ENCODE measurements at regions not wholly inside any gene's neighbourhood (a gene's known extent, or its start where the extent isn't known, plus 50 kb on each side); places are given as distances from the start of the nearest gene placed in this dataset.

DNA sequence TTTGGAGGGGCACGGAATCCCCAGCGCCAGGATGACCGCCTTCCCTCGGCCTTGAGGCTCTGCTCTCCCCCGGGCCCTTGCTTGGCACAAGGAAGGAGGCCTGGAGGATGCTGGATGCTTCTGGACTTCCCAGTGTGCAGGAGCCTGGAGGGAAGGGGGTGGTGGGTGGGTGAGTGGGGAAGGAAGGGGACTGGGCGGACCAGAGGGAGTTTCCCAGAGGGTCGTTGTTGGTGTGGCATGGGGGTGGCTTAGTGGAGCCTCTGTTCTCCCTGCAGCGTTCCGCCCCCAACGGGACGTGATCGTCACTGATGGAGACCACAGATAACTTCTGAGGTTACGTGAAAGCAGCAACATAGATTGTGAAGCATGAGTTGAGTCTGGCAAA, 140.0 kb downstream of the IRF8 start:
- no peak overlapping the region for H3K9ac ChIP-seq (ENCODE audit: low read length)
- H3K27me3 ChIP-seq (ENCODE audit: control insufficient read depth, insufficient read depth, low read length): no peaks in the 10 kb centered on the region
- H3K4me1 ChIP-seq (ENCODE audit: control insufficient read depth, insufficient read depth, low read length): no peaks in the 10 kb centered on the region
- no peak overlapping the region for H3K4me3 ChIP-seq (ENCODE audit: low read length)
- H3K36me3 ChIP-seq (ENCODE audit: control insufficient read depth, insufficient read depth, low read length): no peaks in the 10 kb centered on the region
- H3K27ac ChIP-seq (ENCODE audit: low read depth, low read length): no peak overlapping the region

DNA sequence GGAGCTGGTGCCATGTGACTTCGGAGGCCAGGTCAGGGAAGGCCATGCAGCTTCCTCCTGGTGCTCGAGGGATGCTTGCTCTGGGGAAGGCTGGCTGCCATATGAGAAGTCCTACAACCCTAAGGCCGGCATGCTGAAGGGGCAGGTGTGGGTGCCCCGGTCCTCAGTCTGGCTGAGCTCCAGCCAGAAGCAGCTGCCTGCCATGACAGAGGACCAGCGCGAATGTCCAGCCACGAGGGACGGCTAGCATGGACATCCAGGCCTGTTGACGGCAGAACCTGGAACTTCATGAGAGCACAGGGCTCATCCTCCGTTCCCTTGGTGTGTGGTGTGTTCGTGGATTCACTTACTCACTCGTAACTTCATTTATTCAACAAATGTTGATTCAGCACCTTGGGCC, 140.6 kb downstream of the IRF8 start:
- H3K27me3 ChIP-seq (ENCODE audit: control insufficient read depth, insufficient read depth, low read length): no peaks in the 10 kb centered on the region

DNA sequence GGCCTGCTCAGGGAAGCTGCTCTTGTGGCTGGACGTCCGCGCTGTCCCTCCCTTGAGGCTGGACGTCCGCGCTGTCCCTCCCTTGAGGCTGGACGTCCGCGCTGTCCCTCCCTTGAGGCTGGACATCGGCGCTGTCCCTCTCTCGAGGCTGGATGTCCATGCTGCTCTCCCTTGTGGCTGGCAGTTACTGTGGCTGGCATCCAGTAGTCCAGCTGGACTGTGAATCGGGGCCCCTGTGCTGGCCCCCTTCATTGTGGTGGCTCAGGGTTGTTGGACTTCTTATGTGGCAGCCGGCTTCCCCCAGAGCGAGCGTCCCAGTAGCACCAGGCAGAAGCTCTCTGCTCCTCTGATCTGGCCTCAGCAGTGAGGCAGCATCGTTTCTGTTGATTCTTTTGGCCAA, 141.5 kb downstream of the IRF8 start:
- H3K27ac ChIP-seq (ENCODE audit: low read depth, low read length): no peak overlapping the region
- H3K27me3 ChIP-seq (ENCODE audit: control insufficient read depth, insufficient read depth, low read length): no peaks in the 10 kb centered on the region
- no peaks in the 10 kb centered on the region for H3K36me3 ChIP-seq (ENCODE audit: control insufficient read depth, insufficient read depth, low read length)
- no peak overlapping the region for H3K4me3 ChIP-seq (ENCODE audit: low read length)
- no peaks in the 10 kb centered on the region for H3K4me1 ChIP-seq (ENCODE audit: control insufficient read depth, insufficient read depth, low read length)
- no peak overlapping the region for H3K9ac ChIP-seq (ENCODE audit: low read length)

More for the DNA sequence above, 140.6 kb downstream of the IRF8 start:
- H3K4me3 ChIP-seq (ENCODE audit: low read length): no peak overlapping the region
- no peaks in the 10 kb centered on the region for H3K4me1 ChIP-seq (ENCODE audit: control insufficient read depth, insufficient read depth, low read length)
- H3K36me3 ChIP-seq (ENCODE audit: control insufficient read depth, insufficient read depth, low read length): no peaks in the 10 kb centered on the region
- no peak overlapping the region for H3K9ac ChIP-seq (ENCODE audit: low read length)
- no peak overlapping the region for H3K27ac ChIP-seq (ENCODE audit: low read depth, low read length)

DNA sequence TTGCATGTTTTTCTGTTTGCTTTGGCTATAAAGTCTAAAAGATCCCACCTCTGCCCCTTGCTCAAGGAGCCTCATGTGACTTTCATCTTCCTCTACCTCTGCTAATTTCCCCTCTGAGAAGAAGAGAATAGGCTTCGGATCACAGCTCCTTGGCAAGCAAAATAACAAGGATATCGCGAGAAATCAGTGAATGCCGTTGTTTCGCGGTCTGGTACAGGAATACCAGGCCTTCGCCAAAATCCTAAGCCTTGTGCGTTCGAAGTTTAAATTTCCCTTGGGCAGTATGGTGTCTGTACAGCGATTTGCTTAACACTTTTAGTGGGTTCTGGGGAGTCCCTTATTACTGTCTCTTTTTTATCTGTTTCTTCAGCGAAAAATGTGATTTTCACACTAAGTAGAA, 142.3 kb downstream of the IRF8 start:
- Histone ChIP-seq H3K27me3 (ENCODE audit: control insufficient read depth, insufficient read depth, low read length) (no peaks in the 10 kb centered on the region), H3K4me1 (ENCODE audit: control insufficient read depth, insufficient read depth, low read length) (no peaks in the 10 kb centered on the region), H3K9ac (ENCODE audit: low read length) (no peak overlapping the region), H3K36me3 (ENCODE audit: control insufficient read depth, insufficient read depth, low read length) (no peaks in the 10 kb centered on the region), H3K4me3 (ENCODE audit: low read length) (no peak overlapping the region), H3K27ac (ENCODE audit: low read depth, low read length) (no peak overlapping the region)

DNA sequence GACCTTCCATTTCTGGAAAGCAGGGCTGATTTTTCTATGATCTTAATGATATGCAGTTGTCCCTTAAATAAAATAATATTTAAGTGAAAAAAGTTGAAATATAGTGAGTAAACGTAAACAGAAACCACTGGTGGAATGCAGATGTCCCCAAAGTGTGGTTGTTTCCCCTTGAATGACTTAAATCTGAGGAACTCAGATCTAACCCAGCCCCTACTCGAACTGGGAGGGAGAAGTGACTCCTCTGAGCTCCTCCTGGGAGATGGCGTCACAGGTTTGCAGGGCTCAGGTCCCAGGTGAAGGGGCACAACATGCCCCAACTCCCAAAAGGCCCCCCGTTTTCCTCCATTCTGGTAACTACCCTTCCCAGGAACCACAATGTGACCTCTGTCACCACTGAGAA, 142.8 kb downstream of the IRF8 start:
- Histone ChIP-seq H3K4me3 (ENCODE audit: low read length) (no peak overlapping the region), H3K36me3 (ENCODE audit: control insufficient read depth, insufficient read depth, low read length) (no peaks in the 10 kb centered on the region), H3K27ac (ENCODE audit: low read depth, low read length) (no peak overlapping the region), H3K9ac (ENCODE audit: low read length) (no peak overlapping the region), H3K27me3 (ENCODE audit: control insufficient read depth, insufficient read depth, low read length) (no peaks in the 10 kb centered on the region), H3K4me1 (ENCODE audit: control insufficient read depth, insufficient read depth, low read length) (no peaks in the 10 kb centered on the region)

DNA sequence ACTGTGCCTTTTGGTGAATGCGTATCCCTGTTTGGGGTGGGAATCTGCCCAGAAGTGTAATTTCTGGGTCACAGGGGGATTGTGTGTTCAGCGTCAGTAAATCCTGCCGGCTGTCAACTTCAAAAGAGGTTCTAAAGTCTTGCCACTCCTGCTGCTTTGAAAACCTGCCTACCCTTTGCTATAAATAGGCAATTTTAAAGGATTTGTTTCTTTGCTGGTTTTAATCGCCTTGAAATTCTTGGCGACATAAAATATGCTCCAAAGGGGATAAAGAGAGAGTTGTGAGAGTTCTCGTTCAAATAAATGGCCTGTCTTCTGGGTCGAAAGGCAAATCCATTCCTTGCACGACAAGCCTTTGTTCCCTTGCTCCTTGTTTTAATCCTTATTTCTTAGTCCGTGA, 143.4 kb downstream of the IRF8 start:
- Histone ChIP-seq H3K27me3 (ENCODE audit: control insufficient read depth, insufficient read depth, low read length) (no peaks in the 10 kb centered on the region), H3K9ac (ENCODE audit: low read length) (no peak overlapping the region), H3K4me3 (ENCODE audit: low read length) (no peak overlapping the region), H3K4me1 (ENCODE audit: control insufficient read depth, insufficient read depth, low read length) (no peaks in the 10 kb centered on the region), H3K27ac (ENCODE audit: low read depth, low read length) (no peak overlapping the region), H3K36me3 (ENCODE audit: control insufficient read depth, insufficient read depth, low read length) (no peaks in the 10 kb centered on the region)

DNA sequence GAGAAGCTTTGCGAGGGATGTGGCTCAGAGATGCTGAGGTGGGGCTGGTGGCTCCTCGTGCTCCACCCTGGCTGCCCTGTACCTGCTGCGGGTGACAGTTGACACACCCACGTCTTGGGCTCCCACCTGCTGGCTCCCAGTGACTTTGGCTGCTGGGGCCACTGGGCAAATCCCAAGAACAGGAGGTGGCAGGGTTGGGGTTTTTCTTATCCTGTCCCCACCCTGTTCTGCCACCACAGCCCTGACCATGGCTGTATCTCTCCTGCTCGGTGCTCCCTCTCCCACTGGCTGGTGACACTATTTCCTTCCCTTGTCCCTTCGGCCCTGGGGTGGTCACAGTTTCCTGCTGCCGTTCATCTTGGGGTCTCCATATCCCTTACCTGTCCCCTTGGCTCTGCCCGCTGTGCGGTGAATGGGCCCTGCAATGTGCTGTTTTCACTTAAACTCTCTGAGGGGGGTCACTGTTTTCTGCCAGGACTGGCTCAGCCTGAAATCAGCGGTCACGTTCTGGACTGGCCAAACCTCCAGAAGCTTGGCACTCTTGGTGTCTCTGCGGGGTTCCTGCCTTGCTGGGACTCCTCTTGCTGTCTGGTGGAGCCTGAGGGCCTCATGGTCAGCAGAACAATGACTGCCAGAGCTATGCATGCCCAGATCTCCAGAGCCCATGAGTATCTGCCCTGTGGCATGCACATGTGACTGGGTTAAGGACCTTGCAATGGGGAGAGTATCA, 144.2 kb downstream of the IRF8 start:
- Histone ChIP-seq H3K27ac (ENCODE audit: low read depth, low read length) (no peak overlapping the region), H3K36me3 (ENCODE audit: control insufficient read depth, insufficient read depth, low read length) (no peaks in the 10 kb centered on the region), H3K9ac (ENCODE audit: low read length) (no peak overlapping the region), H3K27me3 (ENCODE audit: control insufficient read depth, insufficient read depth, low read length) (no peaks in the 10 kb centered on the region), H3K4me1 (ENCODE audit: control insufficient read depth, insufficient read depth, low read length) (no peaks in the 10 kb centered on the region), H3K4me3 (ENCODE audit: low read length) (no peak overlapping the region)

DNA sequence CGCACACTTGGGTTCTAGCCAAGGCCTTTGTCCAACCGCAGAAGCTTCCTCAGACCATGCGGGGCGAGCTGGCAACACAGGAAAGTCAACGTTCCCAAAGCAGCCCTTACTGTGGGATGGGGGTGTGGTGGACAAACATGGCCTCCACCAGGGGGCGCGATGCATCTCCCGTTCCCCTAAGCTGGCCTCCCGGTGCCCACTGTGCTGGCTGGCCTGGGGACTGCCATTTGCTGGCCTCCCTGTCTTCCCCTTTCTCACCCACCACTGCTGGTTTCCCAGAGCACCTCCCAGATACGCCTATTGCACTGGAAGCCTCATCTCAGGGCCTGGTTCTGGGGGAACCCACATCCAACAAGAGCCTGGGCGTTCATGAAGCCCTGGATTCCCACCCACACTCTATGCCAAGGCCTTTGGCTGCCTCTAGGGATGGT, 145.3 kb downstream of the IRF8 start:
- Histone ChIP-seq H3K4me1 (ENCODE audit: control insufficient read depth, insufficient read depth, low read length) (no peaks in the 10 kb centered on the region), H3K9ac (ENCODE audit: low read length) (no peak overlapping the region), H3K4me3 (ENCODE audit: low read length) (no peak overlapping the region), H3K27ac (ENCODE audit: low read depth, low read length) (no peak overlapping the region), H3K36me3 (ENCODE audit: control insufficient read depth, insufficient read depth, low read length) (no peaks in the 10 kb centered on the region), H3K27me3 (ENCODE audit: control insufficient read depth, insufficient read depth, low read length) (no peaks in the 10 kb centered on the region)

DNA sequence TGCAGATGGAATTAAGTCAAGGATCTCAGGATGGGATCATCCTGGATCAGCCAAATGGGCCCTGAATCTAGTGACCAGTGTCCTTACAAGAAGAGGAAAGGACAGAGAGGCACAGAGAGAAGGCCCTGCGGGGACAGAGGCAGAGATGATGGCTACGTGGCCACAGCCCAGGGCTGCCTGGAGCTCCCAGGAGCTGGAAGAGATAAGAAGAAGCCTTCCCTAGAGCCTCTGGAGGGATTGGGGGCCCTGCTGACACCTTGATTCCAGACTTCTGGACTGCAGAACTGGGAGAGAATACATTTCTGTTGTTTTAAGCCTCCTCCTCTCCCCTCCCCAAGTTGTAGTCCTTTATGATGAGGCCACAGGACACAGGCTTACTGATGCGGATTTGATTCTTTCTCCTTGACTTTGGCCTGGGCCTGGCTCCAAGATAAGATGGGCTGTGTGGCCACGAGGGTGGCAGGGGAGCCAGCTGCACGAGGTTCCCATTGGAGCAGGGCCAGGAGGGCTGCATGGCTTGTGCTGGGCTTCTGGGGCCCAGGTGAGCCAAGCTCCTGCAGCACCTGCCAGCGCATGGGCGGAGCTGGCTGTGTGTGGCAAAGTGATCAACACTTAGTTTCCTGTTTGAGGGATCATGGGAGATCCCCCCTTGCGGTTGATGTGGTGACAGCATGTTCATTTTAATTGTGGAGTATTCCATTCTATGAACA, 146.1 kb downstream of the IRF8 start:
- H3K4me3 ChIP-seq (ENCODE audit: low read length): no peak overlapping the region
- H3K27ac ChIP-seq (ENCODE audit: low read depth, low read length): no peak overlapping the region
- H3K27me3 ChIP-seq (ENCODE audit: control insufficient read depth, insufficient read depth, low read length): no peaks in the 10 kb centered on the region

DNA sequence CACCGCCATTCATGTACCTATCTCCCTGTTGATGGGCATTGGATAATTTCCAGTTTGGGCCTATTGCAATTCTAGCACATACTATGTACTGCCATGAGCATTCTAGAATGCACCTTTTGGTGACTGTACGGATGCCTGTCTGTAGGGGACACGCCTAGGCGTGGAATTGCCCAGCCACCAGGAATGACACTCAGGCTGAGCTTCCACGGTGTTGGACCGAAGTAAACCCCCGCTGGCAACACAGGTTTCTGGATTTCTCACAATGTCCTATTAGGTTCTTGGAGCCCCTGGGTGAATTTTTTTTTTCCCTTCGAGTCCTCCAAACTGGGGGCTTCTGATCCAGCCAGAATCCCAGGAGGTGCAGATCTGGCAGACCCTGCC, 146.6 kb downstream of the IRF8 start:
- Histone ChIP-seq H3K4me3 (ENCODE audit: low read length) (no peak overlapping the region), H3K27me3 (ENCODE audit: control insufficient read depth, insufficient read depth, low read length) (no peaks in the 10 kb centered on the region), H3K36me3 (ENCODE audit: control insufficient read depth, insufficient read depth, low read length) (no peaks in the 10 kb centered on the region), H3K4me1 (ENCODE audit: control insufficient read depth, insufficient read depth, low read length) (no peaks in the 10 kb centered on the region), H3K27ac (ENCODE audit: low read depth, low read length) (no peak overlapping the region), H3K9ac (ENCODE audit: low read length) (no peak overlapping the region)

More for the DNA sequence above, 146.1 kb downstream of the IRF8 start:
- Histone ChIP-seq H3K9ac (ENCODE audit: low read length) (no peak overlapping the region), H3K36me3 (ENCODE audit: control insufficient read depth, insufficient read depth, low read length) (no peaks in the 10 kb centered on the region), H3K4me1 (ENCODE audit: control insufficient read depth, insufficient read depth, low read length) (no peaks in the 10 kb centered on the region)

DNA sequence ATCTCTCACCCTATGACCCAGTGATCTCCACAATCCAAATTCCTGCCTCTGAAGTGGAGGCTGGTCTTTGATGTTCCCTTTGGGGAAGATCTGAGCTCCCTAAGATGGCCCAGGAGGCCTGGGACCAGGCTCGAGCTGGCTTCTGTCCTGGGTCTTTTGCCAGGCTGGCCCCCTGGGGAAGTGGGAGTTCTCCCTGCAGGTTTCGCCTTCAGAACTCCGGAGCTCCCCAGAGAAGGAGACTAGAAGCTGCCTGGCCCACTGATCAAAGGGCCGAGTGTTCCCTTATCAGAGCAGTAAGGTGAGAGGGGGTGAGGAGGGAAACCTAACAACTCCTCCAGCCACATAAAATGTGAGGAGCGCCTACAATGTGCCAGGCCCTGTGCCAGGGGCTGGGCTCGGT, 147.1 kb downstream of the IRF8 start:
- no peaks in the 10 kb centered on the region for H3K27me3 ChIP-seq (ENCODE audit: control insufficient read depth, insufficient read depth, low read length)
- no peak overlapping the region for H3K27ac ChIP-seq (ENCODE audit: low read depth, low read length)
- H3K36me3 ChIP-seq (ENCODE audit: control insufficient read depth, insufficient read depth, low read length): no peaks in the 10 kb centered on the region
- no peak overlapping the region for H3K9ac ChIP-seq (ENCODE audit: low read length)
- H3K4me1 ChIP-seq (ENCODE audit: control insufficient read depth, insufficient read depth, low read length): peaks cover 1% of the 10 kb centered on the region
- H3K4me3 ChIP-seq (ENCODE audit: low read length): no peak overlapping the region

DNA sequence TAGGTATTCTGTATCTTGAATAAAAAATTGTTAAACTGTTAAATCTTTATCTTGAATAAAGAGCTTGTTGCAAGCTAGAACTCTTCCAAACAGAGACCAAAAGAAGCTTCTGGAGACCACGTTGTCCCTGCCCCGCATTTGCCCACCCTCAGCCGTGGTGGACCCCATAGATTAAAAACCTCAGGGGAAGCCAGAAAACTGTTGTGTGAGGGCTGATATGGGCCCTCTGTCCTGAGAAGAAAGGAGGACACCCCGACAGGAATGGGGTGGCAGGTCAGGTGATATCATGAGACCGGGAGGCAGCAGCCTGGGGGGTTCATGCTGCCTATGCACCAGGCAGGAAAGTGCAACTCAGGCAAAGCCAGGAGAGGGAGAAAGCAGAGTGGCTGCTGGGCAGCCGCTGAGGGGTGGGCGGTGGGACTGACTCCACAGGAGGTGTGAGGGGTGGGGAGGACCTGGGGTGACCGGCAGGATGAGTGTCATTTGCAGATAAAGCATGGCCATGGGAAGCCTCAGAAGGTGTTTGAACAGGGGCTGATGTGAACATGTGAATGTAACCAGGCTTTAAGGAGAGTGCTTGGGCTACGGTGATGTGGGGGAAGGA, 147.8 kb downstream of the IRF8 start:
- H3K4me3 ChIP-seq (ENCODE audit: low read length): no peak overlapping the region
- no peak overlapping the region for H3K9ac ChIP-seq (ENCODE audit: low read length)
- no peak overlapping the region for H3K27ac ChIP-seq (ENCODE audit: low read depth, low read length)
- H3K27me3 ChIP-seq (ENCODE audit: control insufficient read depth, insufficient read depth, low read length): no peaks in the 10 kb centered on the region
- no peaks in the 10 kb centered on the region for H3K36me3 ChIP-seq (ENCODE audit: control insufficient read depth, insufficient read depth, low read length)
- peaks cover 6% of the 10 kb centered on the region for H3K4me1 ChIP-seq (ENCODE audit: control insufficient read depth, insufficient read depth, low read length)

DNA sequence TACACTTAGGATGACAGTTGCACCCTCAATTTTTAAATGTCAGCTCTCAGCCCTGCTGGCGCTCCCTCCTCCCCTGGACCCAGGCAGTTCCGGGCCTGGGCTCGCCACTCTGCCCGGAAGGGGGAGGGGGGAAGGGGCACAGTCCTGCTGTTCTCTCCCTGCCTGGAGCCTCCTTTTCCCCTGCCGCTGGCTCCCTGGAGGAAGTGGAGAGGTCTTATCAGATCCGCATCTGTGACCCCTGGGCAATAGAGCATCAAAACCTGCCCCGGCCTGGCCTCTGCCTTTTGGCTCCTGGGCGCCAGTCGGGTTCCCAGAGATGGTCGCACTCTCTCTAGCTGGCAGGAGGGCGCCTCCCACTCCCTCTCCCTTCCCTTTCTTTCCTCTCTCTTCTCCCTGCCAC, 149.3 kb downstream of the IRF8 start:
- no peaks in the 10 kb centered on the region for H3K27me3 ChIP-seq (ENCODE audit: control insufficient read depth, insufficient read depth, low read length)

More for the DNA sequence above, 149.3 kb downstream of the IRF8 start:
- Histone ChIP-seq H3K9ac (ENCODE audit: low read length) (no peak overlapping the region), H3K36me3 (ENCODE audit: control insufficient read depth, insufficient read depth, low read length) (no peaks in the 10 kb centered on the region), H3K4me3 (ENCODE audit: low read length) (no peak overlapping the region), H3K4me1 (ENCODE audit: control insufficient read depth, insufficient read depth, low read length) (peaks cover 8% of the 10 kb centered on the region), H3K27ac (ENCODE audit: low read depth, low read length) (no peak overlapping the region)

All from rectal smooth muscle tissue (tissue), 1 donor.